AG09309 (cell line): ENCODE measurements at regions not wholly inside any gene's neighbourhood (a gene's known extent, or its start where the extent isn't known, plus 50 kb on each side); places are given as distances from the start of the nearest gene placed in this dataset.

Experiments used
- DNase-seq: peaks from one replicate; pipeline ENCODE4 v3.0.0-alpha.2; 2010; ENCODE audit warnings: low read depth
- H3K4me3 ChIP-seq: 2 replicates; pipeline ENCODE4 v1.5.1; 2011; ENCODE audit warnings: mild to moderate bottlenecking, low read depth, low read length, moderate library complexity; ENCODE audit not compliant: control insufficient read depth
- CTCF ChIP-seq: IDR thresholded peaks from 2 replicates; pipeline ENCODE4 v1.5.1; 2011; ENCODE audit warnings: mild to moderate bottlenecking, low read depth, low read length, inconsistent platforms; ENCODE audit not compliant: insufficient read depth, control insufficient read depth; ENCODE audit errors: missing control alignments

GRCh38 chr10:57694956-57695608 is 572.6 kb downstream of the IPMK start:
- H3K4me3 ChIP-seq, result no peak overlapping the region
- TF ChIP-seq CTCF, result no peak
- peak; percentile 21 for DNase-seq

- TF ChIP-seq CTCF, result no peak
- H3K4me3 ChIP-seq, result no peak overlapping the region
- peak; percentile 74 for DNase-seq
These were observed 575.3 kb downstream of the IPMK start for GRCh38 chr10:57692255-57692980.

- no peak for TF ChIP-seq CTCF
- no peak overlapping the region for H3K4me3 ChIP-seq
- no peak for DNase-seq
These were observed 577.9 kb downstream of the IPMK start for GRCh38 chr10:57689596-57690297.

- no peak for DNase-seq
- TF ChIP-seq CTCF, result no peak
- no peak overlapping the region for H3K4me3 ChIP-seq
These were observed 587.8 kb downstream of the IPMK start for GRCh38 chr10:57679916-57680315.

- DNase-seq, result no peak
- H3K4me3 ChIP-seq, result no peak overlapping the region
- TF ChIP-seq CTCF, result no peak
These were observed 592.6 kb downstream of the IPMK start for GRCh38 chr10:57675125-57675524.

GRCh38 chr10:57673446-57673960 is 594.2 kb downstream of the IPMK start:
- no peak for DNase-seq
- TF ChIP-seq CTCF, result no peak
- no peak overlapping the region for H3K4me3 ChIP-seq
